ENCODE measurements at regions not wholly inside any gene's neighbourhood (a gene's known extent, or its start where the extent isn't known, plus 50 kb on each side); places are given as distances from the start of the nearest gene placed in this dataset.

DNA sequence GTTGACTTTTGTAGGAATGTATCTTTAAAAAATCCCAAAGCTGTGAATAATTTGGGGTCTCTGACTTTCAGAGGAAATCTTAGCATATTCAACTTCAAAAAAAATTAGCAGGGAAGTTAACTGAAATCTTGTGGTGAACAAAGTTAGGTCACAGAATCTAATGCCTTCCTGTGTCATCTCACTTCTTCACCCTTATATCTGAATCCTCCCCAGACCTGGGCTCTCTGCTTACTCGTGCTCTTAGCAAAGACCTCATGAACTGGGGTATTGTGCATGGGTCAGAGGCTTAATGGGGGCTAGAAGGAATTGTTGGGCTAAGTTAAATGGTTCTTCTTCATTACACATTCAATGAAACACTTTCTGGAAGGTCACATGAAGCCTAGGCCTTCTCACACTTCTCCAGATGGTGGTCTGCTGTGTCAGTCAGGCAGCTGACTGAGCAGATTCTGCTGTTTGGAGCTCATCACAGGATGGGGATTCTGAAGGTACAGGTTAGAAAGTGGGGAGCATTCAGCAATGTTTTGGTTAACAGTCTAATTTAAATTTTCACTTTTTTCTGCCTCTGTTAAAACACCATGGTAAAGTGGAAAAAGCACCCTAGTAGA lies 131.3 kb downstream of the SUCLG1 start:
- H3K9me3 ChIP-seq (ENCODE audit: insufficient read depth, low read length): no peaks in the 10 kb centered on the region
- no peaks in the 10 kb centered on the region for H3K9me2 ChIP-seq (replicated peaks; ENCODE audit: insufficient read depth, low read length)
- H3K4me2 ChIP-seq (ENCODE audit: low read depth, low read length, poor library complexity, severe bottlenecking): no peak overlapping the region
- H3K27me3 ChIP-seq (ENCODE audit: low read length): no peaks in the 10 kb centered on the region
- H3K4me3 ChIP-seq (ENCODE audit: insufficient read depth, low read length, poor library complexity, severe bottlenecking): no peak overlapping the region
- H2AFZ ChIP-seq (ENCODE audit: low read depth, low read length, severe bottlenecking): no peak overlapping the region
- no peak overlapping the region for H3K27ac ChIP-seq (ENCODE audit: low read depth, low read length)
- TF ChIP-seq EZH2phosphoT487 (conservative IDR thresholded peaks at IDR 0.05; ENCODE audit: low read length) (no peak), CTCF (IDR thresholded peaks at IDR 0.05; ENCODE audit: insufficient read depth, low read length, poor library complexity, severe bottlenecking) (no peak)
- H3K9ac ChIP-seq (ENCODE audit: low read length): no peak overlapping the region
- H3K79me2 ChIP-seq (ENCODE audit: insufficient read depth, low read length): no peaks in the 10 kb centered on the region
- no peaks in the 10 kb centered on the region for H3K36me3 ChIP-seq (ENCODE audit: low read length)
- H4K20me1 ChIP-seq (ENCODE audit: low read depth, low read length): no peaks in the 10 kb centered on the region
- no peaks in the 10 kb centered on the region for H3F3A ChIP-seq (ENCODE audit: insufficient read depth)

GRCh38 chr2:84326831-84327432 lies 132.1 kb downstream of the SUCLG1 start:
- H2AFZ ChIP-seq (ENCODE audit: low read depth, low read length, severe bottlenecking): no peak overlapping the region
- H4K20me1 ChIP-seq (ENCODE audit: low read depth, low read length): no peaks in the 10 kb centered on the region
- no peaks in the 10 kb centered on the region for H3K27me3 ChIP-seq (ENCODE audit: low read length)
- no peak overlapping the region for H3K27ac ChIP-seq (ENCODE audit: low read depth, low read length)
- no peaks in the 10 kb centered on the region for H3K9me3 ChIP-seq (ENCODE audit: insufficient read depth, low read length)
- no peaks in the 10 kb centered on the region for H3K36me3 ChIP-seq (ENCODE audit: low read length)
- no peak overlapping the region for H3K4me3 ChIP-seq (ENCODE audit: insufficient read depth, low read length, poor library complexity, severe bottlenecking)
- H3K79me2 ChIP-seq (ENCODE audit: insufficient read depth, low read length): no peaks in the 10 kb centered on the region
- TF ChIP-seq EZH2phosphoT487 (conservative IDR thresholded peaks at IDR 0.05; ENCODE audit: low read length): no peak
- TF ChIP-seq CTCF (IDR thresholded peaks at IDR 0.05; ENCODE audit: insufficient read depth, low read length, poor library complexity, severe bottlenecking): no peak
- no peaks in the 10 kb centered on the region for H3F3A ChIP-seq (ENCODE audit: insufficient read depth)
- H3K4me2 ChIP-seq (ENCODE audit: low read depth, low read length, poor library complexity, severe bottlenecking): no peak overlapping the region
- H3K9me2 ChIP-seq (replicated peaks; ENCODE audit: insufficient read depth, low read length): no peaks in the 10 kb centered on the region
- no peak overlapping the region for H3K9ac ChIP-seq (ENCODE audit: low read length)

DNA sequence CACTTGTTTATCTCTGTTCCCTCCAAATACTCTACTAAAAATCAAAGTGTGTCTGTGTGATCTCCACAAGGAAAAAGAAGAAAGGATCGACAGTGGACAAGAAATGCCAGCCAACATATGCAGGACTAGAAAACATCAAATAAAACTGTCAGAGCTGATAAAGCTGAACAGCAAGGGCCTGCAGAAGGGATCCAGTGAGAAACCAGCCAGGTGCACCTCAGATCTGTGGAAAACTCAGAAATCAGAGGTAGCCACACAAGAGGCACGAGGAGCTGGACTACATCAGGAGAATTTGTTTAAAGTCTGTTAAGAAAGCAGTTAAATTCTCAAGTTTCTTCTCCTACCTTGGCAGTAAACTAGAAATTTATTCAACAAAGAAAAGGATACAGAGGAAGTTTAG lies 135.2 kb downstream of the SUCLG1 start:
- Histone ChIP-seq H3K4me3 (ENCODE audit: insufficient read depth, low read length, poor library complexity, severe bottlenecking) (no peak overlapping the region), H3K9me2 (replicated peaks; ENCODE audit: insufficient read depth, low read length) (no peaks in the 10 kb centered on the region), H3K27ac (ENCODE audit: low read depth, low read length) (no peak overlapping the region), H3K27me3 (ENCODE audit: low read length) (no peaks in the 10 kb centered on the region), H3K4me2 (ENCODE audit: low read depth, low read length, poor library complexity, severe bottlenecking) (no peak overlapping the region), H4K20me1 (ENCODE audit: low read depth, low read length) (no peaks in the 10 kb centered on the region), H3K9me3 (ENCODE audit: insufficient read depth, low read length) (no peaks in the 10 kb centered on the region), H2AFZ (ENCODE audit: low read depth, low read length, severe bottlenecking) (no peak overlapping the region), H3K36me3 (ENCODE audit: low read length) (no peaks in the 10 kb centered on the region), H3K79me2 (ENCODE audit: insufficient read depth, low read length) (no peaks in the 10 kb centered on the region), H3K9ac (ENCODE audit: low read length) (no peak overlapping the region), H3F3A (ENCODE audit: insufficient read depth) (no peaks in the 10 kb centered on the region)
- no peak for TF ChIP-seq CTCF (IDR thresholded peaks at IDR 0.05; ENCODE audit: insufficient read depth, low read length, poor library complexity, severe bottlenecking)
- no peak for TF ChIP-seq EZH2phosphoT487 (conservative IDR thresholded peaks at IDR 0.05; ENCODE audit: low read length)

Measured in SU-DHL-6 (cell line).